HG03159 (cell line): ENCODE measurements at regions not wholly inside any gene's neighbourhood (a gene's known extent, or its start where the extent isn't known, plus 50 kb on each side); places are given as distances from the start of the nearest gene placed in this dataset.
"Not testable (repeated sequence)": the region's sequence is repeated elsewhere in the genome, so short reads cannot be mapped to it uniquely, and the experiment has no call there.

Experiments
- ATAC-seq: cut with Tn5 transposase; IDR thresholded peaks from one replicate; pipeline ENCODE4 v1.9.1; 2021; ENCODE audit warnings: mild to moderate bottlenecking, moderate library complexity; ENCODE audit not compliant: unreplicated experiment

DNA sequence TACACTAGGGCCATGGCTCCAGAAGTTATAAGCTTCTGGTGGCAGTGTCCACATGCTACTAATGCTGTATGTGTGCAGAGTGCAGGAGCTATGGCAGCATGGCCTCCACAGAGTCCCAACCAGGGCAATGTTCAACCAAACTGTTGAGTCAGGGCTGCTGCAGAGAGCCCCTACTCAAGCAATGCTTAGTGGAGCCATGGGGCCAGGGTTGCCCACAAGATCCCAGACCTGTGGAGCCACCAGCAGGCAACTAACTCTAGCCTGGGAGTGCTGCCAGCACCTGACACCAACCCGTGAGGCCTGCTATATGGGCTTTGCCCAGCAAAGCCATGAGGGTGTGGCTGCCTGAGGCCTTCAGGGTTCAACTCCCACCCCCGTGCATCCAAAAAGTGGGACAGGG is 655.2 kb downstream of the TBC1D22A start:
- ATAC-seq = no peak

- ATAC-seq = no peak
Measured at GRCh38 chr22:47411006-47411405, 648.6 kb downstream of the TBC1D22A start.

- no peak for ATAC-seq
Measured at GRCh38 chr22:47409539-47410275, 647.3 kb downstream of the TBC1D22A start.

DNA sequence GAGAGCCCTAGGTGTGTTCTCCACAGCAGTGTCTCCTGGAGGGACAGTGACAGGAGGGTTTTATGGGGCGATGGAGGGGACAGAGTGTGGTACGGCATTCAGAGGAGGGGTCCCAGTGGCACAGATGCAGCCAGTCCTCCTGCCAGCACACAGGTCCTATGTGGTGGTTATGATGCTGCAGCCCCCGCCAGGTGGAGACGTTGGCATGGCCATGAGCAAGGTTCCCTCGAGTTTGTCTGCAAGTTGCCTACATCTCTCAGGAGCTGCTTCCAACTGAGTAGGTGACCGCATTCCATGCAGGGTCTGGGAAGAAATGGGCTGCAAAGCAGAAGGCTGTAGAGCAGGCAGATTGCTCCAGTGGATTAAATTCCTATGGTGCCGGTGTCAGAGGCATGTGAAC is 646.0 kb downstream of the TBC1D22A start:
- no peak for ATAC-seq

GRCh38 chr22:47407461-47408025 is 645.1 kb downstream of the TBC1D22A start:
- no peak for ATAC-seq

DNA sequence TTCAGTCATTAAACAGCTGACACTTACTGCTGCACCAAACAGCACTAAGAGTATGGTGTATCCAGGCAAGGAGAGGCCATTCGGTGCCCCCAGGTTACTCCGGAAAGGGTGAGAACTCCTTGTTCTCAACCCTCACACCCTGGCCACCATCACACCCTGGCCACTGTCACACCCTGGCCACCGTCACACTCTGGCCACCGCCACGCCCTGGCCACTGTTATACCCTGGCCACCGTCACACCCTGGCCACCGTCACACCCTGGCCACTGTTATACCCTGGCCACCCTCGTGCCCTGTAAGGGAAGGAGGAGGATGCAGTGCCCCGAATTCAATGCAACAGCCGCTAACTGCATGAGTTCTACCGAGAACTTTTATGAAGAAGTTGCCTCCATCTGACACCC is 644.4 kb downstream of the TBC1D22A start:
- ATAC-seq = no peak

DNA sequence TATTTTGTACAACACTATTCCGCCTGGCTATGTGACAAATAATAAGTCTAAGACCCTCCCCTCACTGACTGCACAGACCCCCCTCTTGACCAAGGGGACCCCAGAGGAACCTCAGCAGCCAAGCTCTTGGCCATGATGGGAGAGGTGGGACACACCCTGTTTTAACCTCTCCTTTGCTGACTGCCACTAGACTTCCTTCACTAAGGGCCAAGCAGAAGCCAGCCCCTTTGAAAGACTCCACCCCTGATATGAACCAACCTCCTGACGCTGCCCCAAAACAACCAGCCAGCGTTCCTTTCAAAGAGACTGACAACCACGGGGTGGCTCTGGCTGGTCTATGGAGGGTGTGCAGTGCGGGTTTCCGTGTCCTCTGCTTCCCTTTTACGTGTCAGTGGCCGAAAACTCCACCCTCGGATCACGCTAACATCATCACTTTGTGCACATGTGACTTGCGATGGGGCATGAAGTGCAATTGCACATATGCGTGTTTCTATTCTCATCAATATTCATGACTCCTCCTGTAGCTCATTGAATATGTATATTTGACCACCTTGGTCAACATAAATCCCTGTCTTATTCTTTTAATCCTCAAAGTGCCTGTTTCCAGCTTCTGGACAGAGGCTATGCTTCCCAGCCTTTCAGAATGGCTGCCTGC is 643.9 kb downstream of the TBC1D22A start:
- ATAC-seq = no peak

- ATAC-seq = not testable (repeated sequence)
Measured at GRCh38 chr22:47405222-47405621, 642.8 kb downstream of the TBC1D22A start.

GRCh38 chr22:47402876-47403525 is 640.6 kb downstream of the TBC1D22A start:
- no peak for ATAC-seq

DNA sequence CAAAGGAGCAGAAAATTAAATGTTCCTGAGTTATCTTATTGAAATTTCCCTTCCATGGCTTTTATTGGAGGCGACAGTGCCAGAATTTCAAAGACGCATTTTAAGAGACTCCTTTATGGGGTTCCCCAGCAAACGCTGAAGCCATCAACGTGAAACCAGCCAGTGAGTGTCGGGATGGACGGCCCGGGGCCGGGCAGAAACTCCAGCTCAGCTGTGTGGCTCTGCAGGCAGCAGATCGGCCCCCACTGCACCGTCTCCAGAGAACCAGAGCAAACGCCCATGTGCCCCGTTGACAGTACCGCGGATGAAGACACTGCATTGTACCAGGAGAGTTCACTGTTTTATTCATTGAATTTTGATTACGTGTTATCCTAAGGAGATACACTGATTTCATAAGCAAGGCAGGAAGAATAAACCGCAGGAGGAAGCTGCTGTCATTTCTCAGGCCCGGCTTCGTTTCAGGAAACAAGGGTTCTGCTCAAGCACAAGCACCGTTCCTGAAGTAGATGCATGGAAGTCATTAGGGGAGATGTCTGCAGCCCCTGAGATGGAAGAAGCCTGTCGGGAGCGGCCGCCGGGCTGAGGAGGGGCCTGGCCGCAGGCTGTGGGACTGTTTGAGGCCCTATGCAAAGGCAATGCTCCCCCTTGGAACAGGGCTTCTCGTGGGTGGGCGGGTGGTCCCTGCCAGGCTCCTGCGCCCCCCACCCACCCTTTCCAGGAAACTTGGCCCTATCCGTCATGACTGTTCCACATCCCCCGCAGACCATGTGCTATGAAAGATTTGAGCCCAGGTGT is 639.7 kb downstream of the TBC1D22A start:
- no peak for ATAC-seq

DNA sequence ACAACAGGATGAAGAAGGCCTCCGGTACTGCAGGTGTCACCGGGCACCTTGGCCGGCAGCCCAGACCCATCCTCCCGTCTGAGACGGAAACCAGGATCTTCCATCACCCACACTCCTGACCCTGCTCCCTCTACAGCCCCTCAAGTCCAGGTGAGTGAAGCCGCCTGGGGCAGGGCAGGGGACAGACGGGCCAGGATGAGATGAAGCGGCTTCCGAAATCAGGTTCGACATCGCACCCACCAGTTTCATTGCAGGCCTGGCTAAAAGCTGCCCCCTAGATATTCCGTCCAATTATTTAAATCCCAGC is 639.1 kb downstream of the TBC1D22A start:
- ATAC-seq = no peak

DNA sequence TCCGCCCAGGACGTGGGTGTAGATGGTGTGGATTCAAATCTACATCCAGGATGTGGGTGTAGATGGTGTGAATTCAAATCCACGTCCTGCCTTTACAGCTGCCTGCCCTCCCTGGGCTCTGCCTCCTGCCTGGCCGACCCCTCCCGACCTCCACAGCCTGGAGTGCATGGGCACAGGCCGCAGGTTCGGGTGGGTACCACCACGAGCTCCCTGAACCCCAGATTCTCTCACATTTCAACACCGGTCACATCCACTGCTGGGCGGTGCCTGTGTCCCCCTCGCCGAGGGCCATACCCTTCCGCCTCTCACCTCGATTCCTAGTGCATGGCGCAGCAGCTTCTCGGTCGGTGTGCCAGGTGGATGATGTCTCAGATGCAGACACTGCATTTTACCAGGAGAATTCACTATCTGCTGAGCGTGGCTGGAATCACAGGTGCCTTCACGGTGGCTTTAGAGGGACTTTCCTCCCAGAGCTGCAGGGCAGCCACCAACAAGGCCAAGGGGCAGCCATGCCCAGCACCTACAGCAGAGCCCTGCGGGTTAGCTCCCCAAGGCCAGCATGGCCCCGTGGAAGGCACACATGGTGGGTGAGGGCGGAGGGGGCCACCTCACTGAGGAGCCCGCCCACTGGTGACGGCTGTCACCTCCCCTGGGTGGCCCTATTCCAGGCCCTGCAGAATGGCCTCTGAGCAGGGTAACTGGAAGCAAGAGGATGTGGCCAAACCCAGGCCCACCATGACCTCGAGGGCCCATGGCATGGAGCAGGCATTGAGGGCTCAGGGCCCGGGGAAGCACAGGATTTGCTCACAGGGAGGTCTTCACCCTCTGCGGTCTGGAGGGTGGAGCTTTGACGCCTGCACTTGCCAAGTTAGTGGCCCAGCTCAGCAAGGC is 638.5 kb downstream of the TBC1D22A start:
- ATAC-seq = no peak

DNA sequence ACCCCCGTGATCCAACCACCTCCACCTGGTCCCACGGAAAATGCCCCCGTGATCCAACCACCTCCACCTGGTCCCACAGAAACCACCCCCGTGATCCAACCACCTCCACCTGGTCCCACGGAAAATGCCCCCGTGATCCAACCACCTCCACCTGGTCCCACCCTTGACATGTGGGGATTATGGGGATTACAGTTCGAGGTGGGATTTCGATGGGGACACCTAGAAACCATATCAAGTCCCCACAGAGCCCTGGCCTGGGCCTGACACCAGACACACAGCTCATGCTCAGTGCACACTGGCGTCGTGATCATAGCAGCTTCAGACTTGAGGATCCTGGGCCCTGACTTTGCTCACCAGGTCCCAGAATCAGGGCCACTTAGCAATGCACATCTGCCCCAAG is 637.7 kb downstream of the TBC1D22A start:
- not testable (repeated sequence) for ATAC-seq

GRCh38 chr22:47398921-47399790 is 636.7 kb downstream of the TBC1D22A start:
- ATAC-seq = no peak

DNA sequence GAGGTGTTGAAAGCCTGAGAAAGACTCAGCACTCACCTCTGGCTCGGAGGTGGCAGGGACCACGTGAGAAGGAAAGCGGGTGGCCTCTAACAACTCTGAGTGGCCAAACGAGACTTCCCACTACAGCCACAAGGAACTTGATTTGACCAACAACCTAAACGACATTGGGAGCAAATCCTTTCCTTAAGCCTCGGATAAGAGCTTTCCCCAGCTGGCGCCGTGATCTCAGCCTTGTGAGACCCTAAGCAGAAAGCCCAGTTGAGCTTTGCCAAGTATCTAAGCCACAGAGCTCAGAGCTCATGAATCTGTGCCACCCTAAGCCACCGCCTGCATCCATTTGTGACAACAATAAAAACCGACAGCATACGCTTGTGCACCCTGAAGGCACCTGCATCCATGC is 636.0 kb downstream of the TBC1D22A start:
- no peak for ATAC-seq

- no peak for ATAC-seq
Measured at GRCh38 chr22:47397673-47398072, 635.2 kb downstream of the TBC1D22A start.

GRCh38 chr22:47396515-47396914 is 634.1 kb downstream of the TBC1D22A start:
- ATAC-seq = no peak

DNA sequence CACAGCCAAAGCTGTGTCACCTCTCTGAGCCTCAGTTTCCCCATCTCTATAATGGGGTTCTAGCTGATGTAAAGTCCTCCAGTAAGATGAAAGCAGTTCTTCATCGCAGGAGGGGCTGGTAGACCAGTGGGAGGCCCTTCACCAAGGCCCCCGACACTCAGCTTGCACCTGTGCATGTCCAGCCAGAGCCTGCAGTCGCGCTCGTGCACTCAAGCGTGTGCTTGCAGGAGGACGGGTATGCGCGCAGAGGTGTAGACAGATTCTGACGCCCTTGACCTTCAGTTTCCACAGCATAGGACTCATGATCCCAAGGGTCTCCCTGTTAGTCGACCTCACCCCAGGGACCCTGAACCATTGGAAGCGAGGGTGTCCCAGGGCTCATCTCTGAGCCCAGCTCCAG is 633.7 kb downstream of the TBC1D22A start:
- ATAC-seq = no peak

GRCh38 chr22:47395481-47395880 is 633.0 kb downstream of the TBC1D22A start:
- no peak for ATAC-seq
